GM19035 (cell line): ENCODE measurements at regions not wholly inside any gene's neighbourhood (a gene's known extent, or its start where the extent isn't known, plus 50 kb on each side); places are given as distances from the start of the nearest gene placed in this dataset.

Experiments used
- ATAC-seq: cut with Tn5 transposase; IDR thresholded peaks from one replicate; pipeline ENCODE4 v1.9.1; 2021; ENCODE audit not compliant: unreplicated experiment

GRCh38 chr5:120388016-120388781, 75.9 kb upstream of the PRR16 start:
- ATAC-seq: no peak

GRCh38 chr5:120394259-120394658, 69.8 kb upstream of the PRR16 start:
- no peak for ATAC-seq

GRCh38 chr5:120396186-120396585, 67.9 kb upstream of the PRR16 start:
- ATAC-seq: no peak

- no peak for ATAC-seq
These were observed 63.7 kb upstream of the PRR16 start for GRCh38 chr5:120400356-120400755.

- ATAC-seq: no peak
These were observed 61.5 kb upstream of the PRR16 start for GRCh38 chr5:120402606-120403005.

- no peak for ATAC-seq
These were observed 58.7 kb upstream of the PRR16 start for GRCh38 chr5:120405286-120405864.

GRCh38 chr5:120405923-120406322, 58.2 kb upstream of the PRR16 start:
- ATAC-seq: no peak

- ATAC-seq: no peak
These were observed 50.4 kb upstream of the PRR16 start for GRCh38 chr5:120413686-120414085.
